HCT116 (cell line): ENCODE measurements at regions not wholly inside any gene's neighbourhood (a gene's known extent, or its start where the extent isn't known, plus 50 kb on each side); places are given as distances from the start of the nearest gene placed in this dataset.

Experiments
- CEBPB ChIP-seq: IDR thresholded peaks from 2 replicates; pipeline ENCODE4 v1.6.1; 2012; ENCODE audit warnings: low read depth
- EGR1 ChIP-seq: IDR thresholded peaks from 2 replicates; pipeline ENCODE4 v1.6.1; 2012; ENCODE audit warnings: low read depth
- ELF1 ChIP-seq: IDR thresholded peaks from 2 replicates; pipeline ENCODE4 v1.6.1; 2012; ENCODE audit warnings: low read depth, borderline replicate concordance
- EZH2 ChIP-seq: fragments of 200-600 bp; sonication (generic); IDR thresholded peaks from 2 replicates; pipeline ENCODE4 v1.6.1; 2017; ENCODE audit warnings: antibody characterized with exemption, mixed run types
- POLR2A ChIP-seq: IDR thresholded peaks from 2 replicates; pipeline ENCODE4 v1.7.0; 2011; ENCODE audit warnings: borderline replicate concordance; ENCODE audit not compliant: insufficient read depth, insufficient read length; ENCODE audit errors: extremely low read depth
- POLR2AphosphoS5 ChIP-seq: IDR thresholded peaks from 2 replicates; pipeline ENCODE4 v1.6.1; 2011; ENCODE audit warnings: mild to moderate bottlenecking, low read depth, low read length, moderate library complexity
- RAD21 ChIP-seq: IDR thresholded peaks from 2 replicates; pipeline ENCODE4 v1.6.1; 2012; ENCODE audit warnings: low read depth, mild to moderate bottlenecking
- YY1 ChIP-seq: IDR thresholded peaks from 2 replicates; pipeline ENCODE4 v1.6.1; 2011; ENCODE audit warnings: low read length, low read depth, moderate library complexity, mild to moderate bottlenecking; ENCODE audit not compliant: insufficient replicate concordance; ENCODE audit errors: extremely low read depth
- ZFX ChIP-seq: fragments of 450-650 bp; IDR thresholded peaks from 2 replicates; pipeline ENCODE4 v1.6.1; 2017
- ZNF274 ChIP-seq: fragments of 200-500 bp; sonication (Bioruptor generic); IDR thresholded peaks from 2 replicates; pipeline ENCODE4 v1.6.1; 2014; ENCODE audit warnings: mild to moderate bottlenecking, low read depth, low read length, inconsistent platforms
- TF ChIP-seq, protein P1 (sequence below): IDR thresholded peaks from 2 replicates; pipeline ENCODE4 v1.6.1; 2012
- TF ChIP-seq, protein P2 (sequence below), 3 experiments: fragments of 200-600 bp in 1 of 3; sonication (generic) in 1 of 3; IDR thresholded peaks in 2 of 3; conservative IDR thresholded peaks in 1 of 3; 2 replicates each; pipeline ENCODE4 v1.5.1; 2012 to 2017; ENCODE audit warnings: low read depth in 2 of 3, low read length in 2 of 3, antibody characterized with exemption in 1 of 3, borderline replicate concordance in 1 of 3, control low read depth in 1 of 3, mild to moderate bottlenecking in 1 of 3, mixed read lengths in 1 of 3, mixed run types in 1 of 3, moderate library complexity in 1 of 3; ENCODE audit not compliant: insufficient read depth in 1 of 3

DNA sequence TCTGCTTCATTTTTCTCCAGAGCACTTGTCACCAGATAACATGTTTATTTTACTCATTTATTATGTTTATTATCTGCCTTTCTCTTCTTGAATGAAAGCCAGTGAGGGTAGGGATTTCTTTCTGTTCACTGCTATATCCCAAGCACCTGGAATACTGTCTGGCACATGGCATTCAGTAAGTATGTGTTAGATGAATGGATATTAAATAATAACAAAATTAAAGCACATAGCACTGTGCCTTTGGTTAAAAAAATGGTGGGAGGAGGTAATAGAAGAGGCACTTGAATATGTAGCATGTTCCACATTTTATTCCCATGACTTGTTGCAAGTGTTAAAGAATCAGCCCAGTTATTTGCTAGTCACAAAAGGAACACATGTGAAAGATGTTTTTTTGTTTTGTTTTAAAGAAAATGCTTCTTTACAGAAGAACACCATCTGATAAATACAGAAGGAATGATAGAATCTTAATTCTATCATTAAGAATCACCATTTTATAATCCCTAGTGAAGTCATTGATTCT is 151.0 kb downstream of the DLEU7 start:
- TF ChIP-seq EZH2 (no peak), POLR2AphosphoS5 (no peak), POLR2A (no peak), EGR1 (no peak), ZNF274 (no peak), ELF1 (no peak), CEBPB (no peak), RAD21 (no peak), YY1 (no peak), ZFX (no peak)
- TF ChIP-seq, protein P1, sequence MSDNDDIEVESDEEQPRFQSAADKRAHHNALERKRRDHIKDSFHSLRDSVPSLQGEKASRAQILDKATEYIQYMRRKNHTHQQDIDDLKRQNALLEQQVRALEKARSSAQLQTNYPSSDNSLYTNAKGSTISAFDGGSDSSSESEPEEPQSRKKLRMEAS = no peak
- TF ChIP-seq, protein P2, sequence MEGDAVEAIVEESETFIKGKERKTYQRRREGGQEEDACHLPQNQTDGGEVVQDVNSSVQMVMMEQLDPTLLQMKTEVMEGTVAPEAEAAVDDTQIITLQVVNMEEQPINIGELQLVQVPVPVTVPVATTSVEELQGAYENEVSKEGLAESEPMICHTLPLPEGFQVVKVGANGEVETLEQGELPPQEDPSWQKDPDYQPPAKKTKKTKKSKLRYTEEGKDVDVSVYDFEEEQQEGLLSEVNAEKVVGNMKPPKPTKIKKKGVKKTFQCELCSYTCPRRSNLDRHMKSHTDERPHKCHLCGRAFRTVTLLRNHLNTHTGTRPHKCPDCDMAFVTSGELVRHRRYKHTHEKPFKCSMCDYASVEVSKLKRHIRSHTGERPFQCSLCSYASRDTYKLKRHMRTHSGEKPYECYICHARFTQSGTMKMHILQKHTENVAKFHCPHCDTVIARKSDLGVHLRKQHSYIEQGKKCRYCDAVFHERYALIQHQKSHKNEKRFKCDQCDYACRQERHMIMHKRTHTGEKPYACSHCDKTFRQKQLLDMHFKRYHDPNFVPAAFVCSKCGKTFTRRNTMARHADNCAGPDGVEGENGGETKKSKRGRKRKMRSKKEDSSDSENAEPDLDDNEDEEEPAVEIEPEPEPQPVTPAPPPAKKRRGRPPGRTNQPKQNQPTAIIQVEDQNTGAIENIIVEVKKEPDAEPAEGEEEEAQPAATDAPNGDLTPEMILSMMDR (IDR thresholded peaks at IDR 0.05 in 2 of 3, conservative IDR thresholded peaks at IDR 0.05 in 1 of 3; ENCODE audit: borderline replicate concordance in 1 of 3, insufficient read depth in 1 of 3, low read depth in 2 of 3, low read length in 2 of 3) = no peak
